HepG2 (cell line): ENCODE measurements at regions not wholly inside any gene's neighbourhood (a gene's known extent, or its start where the extent isn't known, plus 50 kb on each side); places are given as distances from the start of the nearest gene placed in this dataset.

Source experiments
- ATAC-seq: fragments of 200-7000 bp; cut with Tn5 transposase; 3 replicates; pipeline ENCODE4 v1.9.1; 2020; ENCODE audit warnings: mild to moderate bottlenecking, moderate library complexity
- BruUV-seq: library from RNA; stranded (reverse); fragments of 400-500 nt; replicated peaks from 2 replicates; lab custom pipeline; 2021; lab: Mats Ljungman, UMichigan
- CTCF ChIA-PET: fragments of 300-600 bp; formaldehyde crosslinking; extraction: SDS; loops from one replicate; lab custom pipeline; 2021; ENCODE audit warnings: low total read pairs, inconsistent platforms, low intra/inter-chr PET ratio; lab: Yijun Ruan, JAX
- POLR2A ChIA-PET: fragments of 350-600 bp; sonication (Branson Sonifier 250); formaldehyde crosslinking; loops from one replicate; lab custom pipeline; 2020; ENCODE audit warnings: antibody characterized with exemption, inconsistent platforms; lab: Yijun Ruan, JAX
- DNase-seq: peaks from one replicate; pipeline ENCODE4 v3.0.0-alpha.2; 2015; ENCODE audit warnings: low spot score
- FAIRE-seq: peaks from 3 replicates; lab custom pipeline; 2011; peaks lifted over from hg19 to GRCh38; lab: Jason Lieb, UNC
- H2AFZ ChIP-seq: one replicate; pipeline ENCODE4 v1.6.1; 2011; ENCODE audit warnings: low read length, inconsistent platforms
- H3K27ac ChIP-seq: fragments of 300-600 bp; 3 replicates; pipeline ENCODE4 v1.8.0; 2011; ENCODE audit warnings: mixed run types, mild to moderate bottlenecking, mixed read lengths, low read length, inconsistent platforms; ENCODE audit not compliant: insufficient read depth; ENCODE audit errors: extremely low read length
- H3K27me3 ChIP-seq, 2 experiments: fragments of 200-600 bp in 1 of 2; 2 replicates in 1 of 2; 3 replicates in 1 of 2; pipeline versions ENCODE4 v1.6.0 to v1.8.0; 2011; ENCODE audit warnings: low read length in 2 of 2, mild to moderate bottlenecking in 2 of 2, moderate library complexity in 2 of 2, inconsistent platforms in 1 of 2; ENCODE audit not compliant: insufficient read depth in 2 of 2, control insufficient read depth in 1 of 2
- H3K36me3 ChIP-seq, 2 experiments: fragments of 200-600 bp in 1 of 2; replicated peaks in 1 of 2; 2 replicates in 1 of 2; 3 replicates in 1 of 2; pipeline versions ENCODE4 v1.5.1 to v1.8.0; 2011; ENCODE audit warnings: low read length in 2 of 2, inconsistent platforms in 1 of 2; ENCODE audit not compliant: insufficient read depth in 2 of 2, control insufficient read depth in 1 of 2
- H3K4me1 ChIP-seq: 2 replicates; pipeline ENCODE4 v1.5.1; 2012; ENCODE audit warnings: low read length, inconsistent platforms; ENCODE audit not compliant: insufficient read depth
- H3K4me2 ChIP-seq: 2 replicates; pipeline ENCODE4 v1.6.0; 2011; ENCODE audit warnings: low read depth, low read length, inconsistent platforms
- H3K4me3 ChIP-seq, 3 experiments: fragments of 200-600 bp in 1 of 3; sonication (generic), shearing (Covaris generic) in 1 of 3; replicated peaks in 1 of 3; 2 replicates each; pipeline ENCODE4 v1.5.1; 2011 to 2016; ENCODE audit warnings: low read length in 3 of 3, inconsistent platforms in 2 of 3, low read depth in 2 of 3, mild to moderate bottlenecking in 2 of 3, control low read depth in 1 of 3, mixed read lengths in 1 of 3; ENCODE audit not compliant: insufficient read depth in 1 of 3
- H3K79me2 ChIP-seq: one replicate; pipeline ENCODE4 v1.6.1; 2011; ENCODE audit warnings: low read length, inconsistent platforms; ENCODE audit not compliant: insufficient read depth
- H3K9ac ChIP-seq: 2 replicates; pipeline ENCODE4 v1.6.0; 2011; ENCODE audit warnings: mild to moderate bottlenecking, low read depth, low read length, inconsistent platforms; ENCODE audit not compliant: insufficient read depth
- H3K9me3 ChIP-seq: 2 replicates; pipeline ENCODE4 v1.5.1; 2012; ENCODE audit warnings: mild to moderate bottlenecking, low read length
- H4K20me1 ChIP-seq: 2 replicates; pipeline ENCODE4 v1.6.0; 2011; ENCODE audit warnings: inconsistent platforms, mild to moderate bottlenecking, low read length, moderate library complexity; ENCODE audit not compliant: insufficient read depth
- CHD2 ChIP-seq: IDR thresholded peaks from 2 replicates; pipeline ENCODE4 v1.6.1; 2011; ENCODE audit warnings: low read depth, low read length, improper control_type of control experiment
- FOXK2 ChIP-seq: fragments of 450-650 bp; IDR thresholded peaks from 2 replicates; pipeline ENCODE4 v1.6.1; 2016
- GTF3A ChIP-seq: sonication (generic); formaldehyde crosslinking; conservative IDR thresholded peaks from 2 replicates; pipeline ENCODE4 v1.4.0; 2020; ENCODE audit warnings: mild to moderate bottlenecking, missing genetic modification reagents
- NFKBIZ ChIP-seq: IDR thresholded peaks from 2 replicates; pipeline ENCODE4 v1.6.1; 2018; ENCODE audit warnings: missing genetic modification reagents, missing compliant biosample characterization
- REL ChIP-seq: sonication (generic); formaldehyde crosslinking; conservative IDR thresholded peaks from 2 replicates; pipeline ENCODE4 v1.8.0; 2022; ENCODE audit warnings: mild to moderate bottlenecking, missing genetic modification reagents, moderate library complexity
- RXRA ChIP-seq: sonication (generic); formaldehyde crosslinking; IDR thresholded peaks from 2 replicates; pipeline ENCODE4 v1.5.1; 2020; ENCODE audit warnings: missing genetic modification reagents
- TARDBP ChIP-seq: sonication (generic); formaldehyde crosslinking; IDR thresholded peaks from 2 replicates; pipeline ENCODE4 v1.8.0; 2022; ENCODE audit warnings: mild to moderate bottlenecking, missing genetic modification reagents
- THAP11 ChIP-seq: IDR thresholded peaks from 2 replicates; pipeline ENCODE4 v1.6.1; 2016; ENCODE audit warnings: missing biosample characterization, missing genetic modification reagents
- YEATS4 ChIP-seq: sonication (generic); formaldehyde crosslinking; IDR thresholded peaks from 2 replicates; pipeline ENCODE4 v1.4.0; 2020; ENCODE audit warnings: missing genetic modification reagents, borderline replicate concordance
- ZMAT3 ChIP-seq: sonication (generic); formaldehyde crosslinking; conservative IDR thresholded peaks from 2 replicates; pipeline ENCODE4 v1.7.0; 2021; ENCODE audit warnings: missing genetic modification reagents
- WGBS: methylation state at CpG from one replicate; pipeline ENCODE4 v1.1.6; 2017; ENCODE audit warnings: low lambda C conversion rate; 5-methylcytosine and 5-hydroxymethylcytosine counted together
- in situ Hi-C: cut with HindIII; loops from 2 replicates; pipeline ENCODE4 v1.10.0; 2017; ENCODE audit warnings: low pct_unique_long_range_greater_than_20kb; ENCODE audit not compliant: extremely low pct_ligation_motif_present
- intact Hi-C: fragments of 100-400 bp; cut with micrococcal nuclease; formaldehyde crosslinking; loops from one replicate; pipeline ENCODE4 v1.10.0; 2022; ENCODE audit not compliant: unreplicated experiment
- TF ChIP-seq, protein P1 (sequence below): sonication (generic); formaldehyde crosslinking; IDR thresholded peaks from 2 replicates; pipeline ENCODE4 v1.4.0; 2020; ENCODE audit warnings: missing genetic modification reagents

DNA sequence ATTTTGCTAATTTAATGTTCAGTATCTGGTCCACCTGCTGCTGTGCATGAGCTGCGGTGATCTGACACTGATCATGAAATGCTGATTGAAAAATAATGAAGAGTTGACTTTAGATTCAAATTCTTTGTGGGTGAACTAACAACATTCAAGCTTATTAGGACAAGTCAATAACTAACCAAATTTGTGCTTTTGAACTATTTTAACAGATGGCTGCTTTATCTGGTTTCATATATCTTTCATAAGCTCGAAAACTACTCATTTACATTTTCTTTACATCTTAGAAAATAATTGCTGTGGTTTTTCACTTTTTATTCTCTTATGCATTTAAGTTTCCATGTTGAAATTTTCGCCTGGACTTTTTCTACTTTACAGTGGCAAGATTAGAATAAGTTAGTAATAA lies 274.8 kb upstream of the CCNG1 start:
- intact Hi-C loops, result no loop called here
- ATAC-seq (no peak), FAIRE-seq (no peak), DNase-seq (no peak)
- no peaks in the 10 kb centered on the region for H3K79me2 ChIP-seq
- no peaks in the 10 kb centered on the region for H3K4me1 ChIP-seq
- no peak overlapping the region for H3K27ac ChIP-seq
- BruUV-seq, result no TSS peak
- H3K4me2 ChIP-seq, result no peak overlapping the region
- ChIA-PET POLR2A (no interaction called here), CTCF (no interaction called here)
- in situ Hi-C loops, result no loop called here
- H3K27me3 ChIP-seq, result no peaks in the 10 kb centered on the region
- H3K36me3 ChIP-seq, result no peaks in the 10 kb centered on the region
- peaks cover 5% of the 10 kb centered on the region; the same call in 1 of the 2 replicates for H3K9me3 ChIP-seq
- H4K20me1 ChIP-seq, result no peaks in the 10 kb centered on the region
- WGBS, result under 1% methylated on average over 3 of the region's 3 CpGs
- no peak overlapping the region for H3K4me3 ChIP-seq
- H2AFZ ChIP-seq, result no peak overlapping the region
- no peak for TF ChIP-seq FOXK2
- TF ChIP-seq, protein P1, sequence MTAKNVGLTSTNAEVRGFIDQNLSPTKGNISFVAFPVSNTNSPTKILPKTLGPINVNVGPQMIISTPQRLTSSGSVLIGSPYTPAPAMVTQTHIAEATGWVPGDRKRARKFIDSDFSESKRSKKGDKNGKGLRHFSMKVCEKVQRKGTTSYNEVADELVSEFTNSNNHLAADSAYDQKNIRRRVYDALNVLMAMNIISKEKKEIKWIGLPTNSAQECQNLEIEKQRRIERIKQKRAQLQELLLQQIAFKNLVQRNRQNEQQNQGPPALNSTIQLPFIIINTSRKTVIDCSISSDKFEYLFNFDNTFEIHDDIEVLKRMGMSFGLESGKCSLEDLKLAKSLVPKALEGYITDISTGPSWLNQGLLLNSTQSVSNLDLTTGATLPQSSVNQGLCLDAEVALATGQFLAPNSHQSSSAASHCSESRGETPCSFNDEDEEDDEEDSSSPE, result no peak
- TF ChIP-seq CHD2, result no peak
- TF ChIP-seq YEATS4 (CRISPR knock-in tag), result no peak
- no peak for TF ChIP-seq THAP11 (CRISPR knock-in tag)
- no peak for TF ChIP-seq TARDBP (CRISPR knock-in tag)
- no peak for TF ChIP-seq RXRA (CRISPR knock-in tag)
- no peak overlapping the region for H3K9ac ChIP-seq

GRCh38 chr5:163163858-163164257 lies 273.5 kb upstream of the CCNG1 start:
- ChIA-PET CTCF (no interaction called here), POLR2A (no interaction called here)
- H2AFZ ChIP-seq, result no peak overlapping the region
- FAIRE-seq, result no peak
- no peak overlapping the region for H3K4me3 ChIP-seq
- 5% methylated on average over 2 of the region's 2 CpGs for WGBS
- DNase-seq, result no peak
- H3K27me3 ChIP-seq, result no peaks in the 10 kb centered on the region
- no peaks in the 10 kb centered on the region for H4K20me1 ChIP-seq
- H3K4me1 ChIP-seq, result no peaks in the 10 kb centered on the region
- in situ Hi-C loops, result no loop called here
- no peak overlapping the region for H3K27ac ChIP-seq
- H3K79me2 ChIP-seq, result no peaks in the 10 kb centered on the region
- H3K9me3 ChIP-seq, result no peaks in the 10 kb centered on the region
- H3K4me2 ChIP-seq, result no peak overlapping the region
- no peak overlapping the region for H3K9ac ChIP-seq
- H3K36me3 ChIP-seq, result no peaks in the 10 kb centered on the region
- TF ChIP-seq REL (CRISPR knock-in tag) (no peak), GTF3A (CRISPR knock-in tag) (no peak), NFKBIZ (CRISPR knock-in tag) (no peak), ZMAT3 (CRISPR knock-in tag) (no peak)
- BruUV-seq, result no TSS peak
- intact Hi-C loops, result no loop called here
- ATAC-seq, result no peak
